ENCODE measurements at regions not wholly inside any gene's neighbourhood (a gene's known extent, or its start where the extent isn't known, plus 50 kb on each side); places are given as distances from the start of the nearest gene placed in this dataset.

DNA sequence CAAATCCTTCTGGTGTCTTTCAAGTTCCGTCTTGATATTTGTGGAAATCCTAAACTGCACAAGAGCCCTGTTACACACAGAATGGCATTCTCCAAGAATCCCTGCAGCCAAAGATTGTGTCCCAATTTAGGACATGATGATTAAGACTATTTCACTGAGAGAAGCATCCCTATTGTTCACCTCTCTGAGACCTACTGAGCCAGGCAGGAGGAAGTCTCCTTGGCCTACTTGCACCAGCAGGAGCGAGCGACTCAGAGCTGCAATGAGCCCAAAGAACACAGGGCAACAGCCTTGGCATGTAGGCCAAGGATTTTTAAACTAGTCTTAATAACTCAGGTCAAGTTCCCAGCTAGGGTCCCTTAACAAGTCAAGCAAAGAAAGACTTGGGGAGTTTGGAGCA lies 79.4 kb upstream of the RUNX1 start:
- no peak for TF ChIP-seq POLR2AphosphoS5 (IDR thresholded peaks at IDR 0.05; ENCODE audit: low read depth, low read length)
- TF ChIP-seq, protein P1, sequence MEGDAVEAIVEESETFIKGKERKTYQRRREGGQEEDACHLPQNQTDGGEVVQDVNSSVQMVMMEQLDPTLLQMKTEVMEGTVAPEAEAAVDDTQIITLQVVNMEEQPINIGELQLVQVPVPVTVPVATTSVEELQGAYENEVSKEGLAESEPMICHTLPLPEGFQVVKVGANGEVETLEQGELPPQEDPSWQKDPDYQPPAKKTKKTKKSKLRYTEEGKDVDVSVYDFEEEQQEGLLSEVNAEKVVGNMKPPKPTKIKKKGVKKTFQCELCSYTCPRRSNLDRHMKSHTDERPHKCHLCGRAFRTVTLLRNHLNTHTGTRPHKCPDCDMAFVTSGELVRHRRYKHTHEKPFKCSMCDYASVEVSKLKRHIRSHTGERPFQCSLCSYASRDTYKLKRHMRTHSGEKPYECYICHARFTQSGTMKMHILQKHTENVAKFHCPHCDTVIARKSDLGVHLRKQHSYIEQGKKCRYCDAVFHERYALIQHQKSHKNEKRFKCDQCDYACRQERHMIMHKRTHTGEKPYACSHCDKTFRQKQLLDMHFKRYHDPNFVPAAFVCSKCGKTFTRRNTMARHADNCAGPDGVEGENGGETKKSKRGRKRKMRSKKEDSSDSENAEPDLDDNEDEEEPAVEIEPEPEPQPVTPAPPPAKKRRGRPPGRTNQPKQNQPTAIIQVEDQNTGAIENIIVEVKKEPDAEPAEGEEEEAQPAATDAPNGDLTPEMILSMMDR (IDR thresholded peaks at IDR 0.05), result no peak
- no peak for TF ChIP-seq REST (IDR thresholded peaks at IDR 0.05; ENCODE audit: insufficient read depth in 1 of 2, low read depth in 2 of 2, low read length in 1 of 2)
- TF ChIP-seq SIN3A (IDR thresholded peaks at IDR 0.05; ENCODE audit: borderline replicate concordance, insufficient read depth, low read depth, low read length), result no peak
